Muscle of leg (tissue), 3 donors: ENCODE measurements at regions not wholly inside any gene's neighbourhood (a gene's known extent, or its start where the extent isn't known, plus 50 kb on each side); places are given as distances from the start of the nearest gene placed in this dataset.

Experiments used
- DNase-seq: peaks from one replicate; pipeline ENCODE4 v3.0.0; 2013
- H3K27ac ChIP-seq: one replicate; pipeline ENCODE4 v1.5.1; 2013; ENCODE audit warnings: mild to moderate bottlenecking, low read length, control low read depth
- H3K27me3 ChIP-seq: one replicate; pipeline ENCODE4 v1.6.1; 2013; ENCODE audit warnings: low read length; ENCODE audit not compliant: control insufficient read depth, insufficient read depth
- H3K36me3 ChIP-seq: one replicate; pipeline ENCODE4 v1.6.1; 2013; ENCODE audit warnings: low read length; ENCODE audit not compliant: control insufficient read depth, insufficient read depth
- H3K4me1 ChIP-seq: one replicate; pipeline ENCODE4 v1.6.1; 2013; ENCODE audit warnings: low read length; ENCODE audit not compliant: control insufficient read depth, insufficient read depth
- H3K4me3 ChIP-seq: one replicate; pipeline ENCODE4 v1.5.1; 2013; ENCODE audit warnings: low read length, control low read depth
- H3K9me3 ChIP-seq: replicated peaks from 2 replicates; pipeline ENCODE4 v1.6.1; 2013; ENCODE audit warnings: low read depth, low read length; ENCODE audit not compliant: control insufficient read depth
- WGBS: methylation state at CpG from one replicate; pipeline ENCODE4 v1.1.5; 2013; ENCODE audit warnings: missing lambda C conversion rate; ENCODE audit not compliant: insufficient coverage; 5-methylcytosine and 5-hydroxymethylcytosine counted together

DNA sequence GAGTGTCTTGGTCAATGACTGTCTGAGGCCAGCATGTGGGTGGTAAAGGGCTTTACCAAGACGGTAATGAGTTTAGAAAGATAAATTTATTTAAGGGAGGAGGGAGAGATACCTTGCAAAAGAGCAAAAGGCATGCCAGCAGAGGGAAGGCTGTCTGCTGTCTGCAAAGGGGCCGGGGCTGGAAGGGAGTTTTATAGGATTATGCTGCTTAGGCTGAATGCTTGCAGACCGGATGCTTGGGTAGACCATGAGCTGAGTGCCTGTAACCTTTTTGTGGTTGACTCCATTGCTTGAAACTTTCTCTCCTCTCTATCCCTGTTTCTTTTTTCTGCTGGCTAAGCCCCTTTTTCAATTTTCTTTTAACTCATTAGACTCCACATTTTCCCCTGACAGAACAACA lies 1543.0 kb downstream of the OTOL1 start:
- Histone ChIP-seq H3K27me3 (no peaks in the 10 kb centered on the region), H3K36me3 (no peaks in the 10 kb centered on the region), H3K27ac (no peak overlapping the region), H3K4me1 (no peaks in the 10 kb centered on the region), H3K9me3 (no peaks in the 10 kb centered on the region), H3K4me3 (no peak overlapping the region)
- 76% methylated on average over 1 of the region's 3 CpGs for WGBS
- DNase-seq = no peak

DNA sequence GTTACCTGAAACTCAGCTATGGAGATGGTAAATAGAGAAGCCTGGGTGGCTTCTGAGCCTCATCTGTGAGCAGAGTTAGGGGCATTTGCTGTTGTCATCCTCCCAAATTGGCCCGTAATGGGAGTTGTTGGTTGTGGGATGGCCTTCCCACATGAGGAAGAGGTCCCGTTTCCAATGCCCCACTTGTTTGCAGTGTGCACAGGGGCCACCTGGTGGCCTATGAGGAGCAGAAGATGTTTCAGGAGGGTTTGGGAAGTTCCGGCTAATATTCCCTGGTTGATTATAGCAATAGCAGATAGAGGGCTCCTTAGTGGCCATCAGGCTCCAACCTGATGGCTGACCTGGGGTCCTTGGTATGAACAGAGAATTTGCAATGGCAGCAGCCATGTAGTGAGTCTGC lies 1546.5 kb downstream of the OTOL1 start:
- H3K27me3 ChIP-seq = no peaks in the 10 kb centered on the region
- no peak for DNase-seq
- no peak overlapping the region for H3K4me3 ChIP-seq
- 100% methylated on average over 1 of the region's 3 CpGs for WGBS
- no peak overlapping the region for H3K27ac ChIP-seq
- H3K9me3 ChIP-seq = no peaks in the 10 kb centered on the region
- H3K36me3 ChIP-seq = no peaks in the 10 kb centered on the region
- H3K4me1 ChIP-seq = no peaks in the 10 kb centered on the region

GRCh38 chr3:163045945-163046344 lies 1549.3 kb downstream of the OTOL1 start:
- Histone ChIP-seq H3K4me1 (no peaks in the 10 kb centered on the region), H3K9me3 (no peaks in the 10 kb centered on the region), H3K4me3 (no peak overlapping the region), H3K27me3 (no peaks in the 10 kb centered on the region), H3K36me3 (no peaks in the 10 kb centered on the region), H3K27ac (no peak overlapping the region)
- no peak for DNase-seq
- no CpG with 5 or more reads among the region's 2 CpGs for WGBS

- no peaks in the 10 kb centered on the region for H3K27me3 ChIP-seq
- DNase-seq = no peak
- H3K36me3 ChIP-seq = no peaks in the 10 kb centered on the region
- no CpG with 5 or more reads among the region's 1 CpG for WGBS
- H3K4me1 ChIP-seq = no peaks in the 10 kb centered on the region
- no peak overlapping the region for H3K4me3 ChIP-seq
- no peaks in the 10 kb centered on the region for H3K9me3 ChIP-seq
- H3K27ac ChIP-seq = no peak overlapping the region
Measured at GRCh38 chr3:163048881-163049280, 1552.3 kb downstream of the OTOL1 start.

DNA sequence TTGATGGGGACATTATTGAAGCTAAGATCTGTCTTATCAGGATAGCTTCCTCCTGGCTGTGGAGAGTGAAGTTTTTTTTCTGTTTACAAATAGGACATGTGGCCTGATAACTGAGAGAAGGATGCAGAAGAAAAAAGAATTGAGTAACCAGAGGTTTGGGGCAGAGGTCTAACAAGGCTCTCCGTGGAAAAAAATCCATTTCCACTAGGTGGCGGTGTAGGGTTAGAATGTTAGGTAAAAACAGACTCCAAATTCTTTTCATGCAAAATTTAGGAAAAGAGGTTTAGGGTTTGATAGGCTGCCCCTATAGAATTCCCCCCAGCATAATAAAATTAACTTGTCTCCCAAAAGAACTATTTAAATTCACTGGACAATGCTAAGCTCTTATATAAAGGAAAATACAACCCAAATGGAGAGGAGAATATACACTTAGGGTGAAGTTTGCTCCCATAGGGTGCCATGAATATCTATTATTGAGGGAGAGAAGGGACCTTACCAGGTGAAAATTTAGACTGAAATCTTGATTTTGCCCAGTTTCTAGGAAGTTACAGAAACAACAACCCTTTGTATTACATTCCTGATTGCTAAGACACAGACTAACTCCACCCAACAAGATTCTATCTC lies 1560.4 kb downstream of the OTOL1 start:
- WGBS = no CpG with 5 or more reads among the region's 2 CpGs
- DNase-seq = peak; percentile 22
- Histone ChIP-seq H3K9me3 (peaks cover 2% of the 10 kb centered on the region), H3K27ac (no peak overlapping the region), H3K36me3 (no peaks in the 10 kb centered on the region), H3K27me3 (no peaks in the 10 kb centered on the region), H3K4me1 (no peaks in the 10 kb centered on the region), H3K4me3 (no peak overlapping the region)

GRCh38 chr3:163058031-163058854 lies 1561.6 kb downstream of the OTOL1 start:
- peaks cover 3% of the 10 kb centered on the region for H3K9me3 ChIP-seq
- H3K4me1 ChIP-seq = no peaks in the 10 kb centered on the region
- H3K4me3 ChIP-seq = no peak overlapping the region
- 40% methylated on average over 7 of the region's 11 CpGs for WGBS
- H3K27ac ChIP-seq = no peak overlapping the region
- H3K27me3 ChIP-seq = no peaks in the 10 kb centered on the region
- DNase-seq = peak; percentile 57
- no peaks in the 10 kb centered on the region for H3K36me3 ChIP-seq

GRCh38 chr3:163071713-163072112 lies 1575.1 kb downstream of the OTOL1 start:
- Histone ChIP-seq H3K27me3 (no peaks in the 10 kb centered on the region), H3K36me3 (no peaks in the 10 kb centered on the region), H3K4me1 (no peaks in the 10 kb centered on the region), H3K27ac (no peak overlapping the region), H3K4me3 (no peak overlapping the region), H3K9me3 (peaks cover 10% of the 10 kb centered on the region)
- WGBS = no CpG with 5 or more reads among the region's 2 CpGs
- DNase-seq = no peak
